NB4 (cell line): ENCODE measurements at regions not wholly inside any gene's neighbourhood (a gene's known extent, or its start where the extent isn't known, plus 50 kb on each side); places are given as distances from the start of the nearest gene placed in this dataset.

Experiments
- CTCF ChIP-seq: IDR thresholded peaks from one replicate; pipeline ENCODE4 v1.5.1; 2012; ENCODE audit warnings: low read depth, low read length
- MAX ChIP-seq: IDR thresholded peaks from 2 replicates; pipeline ENCODE4 v1.6.1; 2011; ENCODE audit warnings: low read depth, low read length

GRCh38 chr1:194045416-194045815 lies 859.0 kb upstream of the B3GALT2 start:
- TF ChIP-seq MAX = no peak
- no peak for TF ChIP-seq CTCF
